Body of pancreas (tissue), 4 donors: ENCODE measurements at regions not wholly inside any gene's neighbourhood (a gene's known extent, or its start where the extent isn't known, plus 50 kb on each side); places are given as distances from the start of the nearest gene placed in this dataset.
"Not testable (repeated sequence)": the region's sequence is repeated elsewhere in the genome, so short reads cannot be mapped to it uniquely, and the experiment has no call there.

Experiments used
- ATAC-seq: fragments of 150-250 bp; one replicate; pipeline ENCODE4 v1.9.1; 2016
- DNase-seq, 4 donors: peaks; one replicate each; pipeline ENCODE4 v3.0.0-alpha.2; 2019
- H3K27ac ChIP-seq, 4 donors: fragments of 200-600 bp; sonication (generic); 1 replicate in 3 of 4; 2 replicates in 1 of 4; pipeline versions ENCODE4 v1.5.1 to v1.6.1; 2016 to 2019; ENCODE audit warnings: mild to moderate bottlenecking in 1 of 4, mixed read lengths in 1 of 4, moderate library complexity in 1 of 4
- H3K27me3 ChIP-seq, 2 donors: fragments of 200-600 bp; sonication (generic); one replicate each; pipeline ENCODE4 v1.6.0; 2016; ENCODE audit warnings: mild to moderate bottlenecking in 1 of 2
- H3K36me3 ChIP-seq, 2 donors: fragments of 200-600 bp; sonication (generic); replicated peaks in 1 of 2; 2 replicates each; pipeline ENCODE4 v1.5.1; 2016; ENCODE audit warnings: low read depth in 2 of 2; ENCODE audit not compliant: insufficient read depth in 1 of 2
- H3K4me1 ChIP-seq: fragments of 200-600 bp; sonication (generic); one replicate; pipeline ENCODE4 v1.6.0; 2016
- H3K4me3 ChIP-seq, 2 donors: fragments of 200-600 bp; sonication (generic); 1 replicate in 1 of 2; 2 replicates in 1 of 2; pipeline ENCODE4 v1.5.1; 2016 to 2019
- H3K9me3 ChIP-seq, 3 donors: fragments of 200-600 bp; sonication (generic); 1 replicate in 2 of 3; 2 replicates in 1 of 3; pipeline ENCODE4 v1.5.1; 2016
- CTCF ChIP-seq, 7 experiments: fragments of 450-650 bp in 4 of 7; fragments of 200-600 bp in 3 of 7; sonication (generic) in 3 of 7; IDR thresholded peaks; one replicate each; pipeline ENCODE4 v1.5.1; 2016 to 2019; ENCODE audit warnings: antibody characterized with exemption in 7 of 7
- POLR2A ChIP-seq, 3 donors: fragments of 450-650 bp; IDR thresholded peaks; one replicate each; pipeline ENCODE4 v1.6.1; 2016; ENCODE audit warnings: antibody characterized with exemption in 3 of 3, mild to moderate bottlenecking in 2 of 3
- WGBS, 2 donors: methylation state at CpG; one replicate each; pipeline ENCODE4 v1.1.5; 2017; 5-methylcytosine and 5-hydroxymethylcytosine counted together
- intact Hi-C: fragments of 100-400 bp; cut with DNase I; formaldehyde crosslinking; loops from one replicate; pipeline ENCODE4 v1.15.1; 2023

GRCh38 chr6:164347455-164347854 lies 932.9 kb downstream of the QKI start:
- Histone ChIP-seq H3K4me3 (no peak overlapping the region), H3K27ac (no peak overlapping the region), H3K9me3 (no peaks in the 10 kb centered on the region), H3K36me3 (no peaks in the 10 kb centered on the region), H3K27me3 (no peaks in the 10 kb centered on the region), H3K4me1 (peaks cover 11% of the 10 kb centered on the region)
- 75 to 89% methylated on average over 2 of the region's 2 CpGs for WGBS, 2 donors
- ATAC-seq (no peak), DNase-seq (no peak)
- no peak for TF ChIP-seq CTCF (IDR thresholded peaks at IDR 0.05)
- no peak for TF ChIP-seq POLR2A (IDR thresholded peaks at IDR 0.05)
- intact Hi-C loops: no loop called here

DNA sequence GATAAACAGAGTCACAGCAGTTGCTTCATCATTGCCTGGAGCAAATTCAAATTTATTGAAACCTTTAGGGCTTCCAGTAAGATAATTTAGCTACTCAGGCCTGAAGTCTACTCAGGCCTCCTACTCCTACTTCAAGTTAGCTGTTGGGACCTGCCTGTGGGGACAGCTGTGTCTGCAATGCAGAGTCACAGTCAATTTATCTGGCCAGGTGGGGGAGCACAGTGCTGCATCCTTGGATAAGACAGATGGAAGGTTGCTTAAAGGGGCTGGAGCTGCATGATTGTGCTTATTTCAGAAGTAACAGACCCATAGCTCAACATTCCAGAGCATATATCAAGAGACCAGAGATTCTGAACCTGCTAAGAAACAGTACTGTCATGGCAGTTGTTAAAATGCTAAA lies 932.1 kb downstream of the QKI start:
- H3K27me3 ChIP-seq: no peaks in the 10 kb centered on the region
- TF ChIP-seq CTCF (IDR thresholded peaks at IDR 0.05): no peak
- TF ChIP-seq POLR2A (IDR thresholded peaks at IDR 0.05): no peak
- DNase-seq (no peak), ATAC-seq (no peak)
- H3K4me3 ChIP-seq: no peak overlapping the region
- H3K9me3 ChIP-seq: no peaks in the 10 kb centered on the region
- intact Hi-C loops: no loop called here
- no peaks in the 10 kb centered on the region for H3K36me3 ChIP-seq
- H3K27ac ChIP-seq: no peak overlapping the region
- H3K4me1 ChIP-seq: peaks cover 11% of the 10 kb centered on the region

GRCh38 chr6:164345806-164346496 lies 931.4 kb downstream of the QKI start:
- 30 to 45% methylated on average over 8 of the region's 8 CpGs for WGBS, 2 donors
- H3K9me3 ChIP-seq: no peaks in the 10 kb centered on the region
- H3K27me3 ChIP-seq: no peaks in the 10 kb centered on the region
- H3K27ac ChIP-seq: no peak overlapping the region
- TF ChIP-seq POLR2A (IDR thresholded peaks at IDR 0.05) (no peak), CTCF (IDR thresholded peaks at IDR 0.05) (no peak)
- H3K4me1 ChIP-seq: peaks cover 11% of the 10 kb centered on the region
- H3K36me3 ChIP-seq: no peaks in the 10 kb centered on the region
- no peak overlapping the region for H3K4me3 ChIP-seq
- DNase-seq (no peak), ATAC-seq (no peak)
- intact Hi-C loops: no loop called here

GRCh38 chr6:164345327-164345726 lies 930.8 kb downstream of the QKI start:
- Histone ChIP-seq H3K27me3 (no peaks in the 10 kb centered on the region), H3K4me3 (no peak overlapping the region), H3K4me1 (peaks cover 11% of the 10 kb centered on the region), H3K36me3 (no peaks in the 10 kb centered on the region), H3K27ac (no peak overlapping the region), H3K9me3 (no peaks in the 10 kb centered on the region)
- intact Hi-C loops: no loop called here
- no peak for DNase-seq
- 58 to 59% methylated on average over 3 of the region's 3 CpGs for WGBS, 2 donors
- no peak for ATAC-seq
- no peak for TF ChIP-seq POLR2A (IDR thresholded peaks at IDR 0.05)
- TF ChIP-seq CTCF (IDR thresholded peaks at IDR 0.05): no peak

DNA sequence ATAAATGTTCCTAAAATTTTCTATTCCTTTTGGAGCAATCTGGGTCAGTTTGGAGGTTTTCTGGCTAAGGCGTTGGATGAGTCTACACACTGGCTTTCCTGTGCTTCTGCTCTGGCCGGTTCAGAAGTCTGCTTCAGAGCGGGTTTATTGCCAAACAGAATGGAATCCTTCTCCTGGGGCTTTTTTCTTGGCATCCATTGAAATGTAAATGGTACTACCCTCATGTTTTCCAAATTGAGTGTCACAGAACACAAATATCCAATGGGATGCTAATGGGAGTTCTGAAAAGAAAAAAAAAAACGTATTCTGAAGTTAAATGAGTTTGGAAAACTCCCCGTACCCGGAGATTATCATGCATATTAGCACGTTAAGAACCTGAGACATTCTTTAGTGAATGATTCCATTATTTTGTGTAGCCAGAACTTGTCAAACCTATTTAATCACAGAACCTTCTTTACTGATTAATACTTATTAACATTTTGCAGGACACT lies 930.3 kb downstream of the QKI start:
- peaks cover 11% of the 10 kb centered on the region for H3K4me1 ChIP-seq
- TF ChIP-seq CTCF (IDR thresholded peaks at IDR 0.05) (no peak), POLR2A (IDR thresholded peaks at IDR 0.05) (no peak)
- H3K4me3 ChIP-seq: no peak overlapping the region
- 53 to 64% methylated on average over 7 of the region's 7 CpGs for WGBS, 2 donors
- intact Hi-C loops: no loop called here
- no peak overlapping the region for H3K27ac ChIP-seq
- no peaks in the 10 kb centered on the region for H3K36me3 ChIP-seq
- ATAC-seq: no peak
- H3K27me3 ChIP-seq: no peaks in the 10 kb centered on the region
- no peaks in the 10 kb centered on the region for H3K9me3 ChIP-seq
- peak in 1 of 4 donors; percentile 17 for DNase-seq

DNA sequence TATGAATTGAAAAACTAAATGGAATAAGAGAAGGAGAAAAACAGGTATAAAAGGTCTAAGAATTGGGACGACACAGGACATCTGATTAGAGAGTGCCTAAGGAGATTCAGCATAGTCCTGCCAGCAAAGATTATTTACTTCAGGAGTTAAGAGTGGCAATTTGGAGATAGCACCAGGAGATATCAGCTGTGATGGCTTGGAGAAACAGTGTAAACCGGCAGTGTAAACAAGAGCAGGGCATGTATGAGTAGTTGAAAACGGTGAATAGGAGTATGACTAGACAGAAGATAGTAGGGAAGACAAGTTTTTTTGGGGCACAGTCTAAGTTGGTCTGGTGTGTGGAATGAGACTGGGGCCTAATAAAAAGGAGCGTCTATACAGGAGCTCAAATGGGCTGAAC lies 924.9 kb downstream of the QKI start:
- H3K9me3 ChIP-seq, H3K4me3 ChIP-seq, H3K27me3 ChIP-seq, H3K36me3 ChIP-seq, H3K27ac ChIP-seq, intact Hi-C loops, H3K4me1 ChIP-seq, DNase-seq, ATAC-seq: not testable (repeated sequence)
- WGBS, 2 donors: 41 to 45% methylated on average over 4 of the region's 4 CpGs
